Naive thymus-derived CD4-positive, alpha-beta T cell (primary cell): ENCODE measurements at regions not wholly inside any gene's neighbourhood (a gene's known extent, or its start where the extent isn't known, plus 50 kb on each side); places are given as distances from the start of the nearest gene placed in this dataset.

ENCODE experiments used
- ATAC-seq: fragments of 150-1000 bp; cut with Tn5 transposase; 2 replicates; pipeline ENCODE4 v1.10.0; 2021; ENCODE audit warnings: mild to moderate bottlenecking, moderate library complexity
- CTCF ChIA-PET: fragments of 350-600 bp; sonication (Branson Sonifier 250); formaldehyde crosslinking; loops from one replicate; lab custom pipeline; 2021; ENCODE audit warnings: antibody characterized with exemption; lab: Charles Lee
- POLR2A ChIA-PET: fragments of 350-600 bp; sonication (Branson Sonifier 250); formaldehyde crosslinking; loops from one replicate; lab custom pipeline; 2021; ENCODE audit warnings: antibody characterized with exemption, inconsistent platforms; lab: Charles Lee
- DNase-seq, 9 donors: peaks; one replicate each; pipeline versions ENCODE4 v3.0.0 to v3.0.0-alpha.2; 2020 to 2022; ENCODE audit warnings: mixed read lengths in 1 of 9
- H3K27ac ChIP-seq: one replicate; pipeline ENCODE4 v1.7.0; 2013; ENCODE audit warnings: mild to moderate bottlenecking, low read depth, low read length, moderate library complexity
- H3K27me3 ChIP-seq, 2 donors: one replicate each; pipeline ENCODE4 v1.7.0; 2013; ENCODE audit warnings: low read length in 2 of 2, mild to moderate bottlenecking in 2 of 2, moderate library complexity in 2 of 2; ENCODE audit not compliant: control insufficient read depth in 2 of 2, insufficient read depth in 2 of 2
- H3K36me3 ChIP-seq, 3 experiments: 1 replicate in 2 of 3; 2 replicates in 1 of 3; pipeline ENCODE4 v1.7.0; 2013; ENCODE audit warnings: low read length in 3 of 3, mild to moderate bottlenecking in 3 of 3, moderate library complexity in 1 of 3; ENCODE audit not compliant: insufficient read depth in 3 of 3, control insufficient read depth in 2 of 3
- H3K4me1 ChIP-seq, 2 donors: one replicate each; pipeline ENCODE4 v1.7.0; 2013; ENCODE audit warnings: low read length in 2 of 2, mild to moderate bottlenecking in 2 of 2, moderate library complexity in 1 of 2; ENCODE audit not compliant: control insufficient read depth in 2 of 2, insufficient read depth in 2 of 2
- H3K4me3 ChIP-seq: 2 replicates; pipeline ENCODE4 v1.7.0; 2013; ENCODE audit warnings: mild to moderate bottlenecking, low read length
- H3K9me3 ChIP-seq, 3 experiments: 1 replicate in 2 of 3; 2 replicates in 1 of 3; pipeline ENCODE4 v1.7.0; 2013; ENCODE audit warnings: low read length in 3 of 3; ENCODE audit not compliant: control insufficient read depth in 2 of 3
- H3K27ac Mint-ChIP-seq, 9 donors: one replicate each; pipeline ENCODE4 v1.8.0; 2020 to 2022; ENCODE audit warnings: mixed read lengths in 9 of 9, mild to moderate bottlenecking in 8 of 9, moderate library complexity in 5 of 9, inconsistent platforms in 2 of 9
- H3K27me3 Mint-ChIP-seq, 5 donors: one replicate each; pipeline ENCODE4 v1.8.0; 2021 to 2022; ENCODE audit warnings: mixed read lengths in 5 of 5, mild to moderate bottlenecking in 1 of 5
- H3K36me3 Mint-ChIP-seq, 5 donors: one replicate each; pipeline ENCODE4 v1.8.0; 2020 to 2022; ENCODE audit warnings: mixed read lengths in 5 of 5, mild to moderate bottlenecking in 3 of 5, inconsistent platforms in 1 of 5
- H3K4me1 Mint-ChIP-seq, 7 donors: one replicate each; pipeline ENCODE4 v1.8.0; 2020 to 2022; ENCODE audit warnings: mixed read lengths in 7 of 7, mild to moderate bottlenecking in 3 of 7, inconsistent platforms in 1 of 7
- H3K4me3 Mint-ChIP-seq, 10 donors: one replicate each; pipeline ENCODE4 v1.8.0; 2020 to 2022; ENCODE audit warnings: mild to moderate bottlenecking in 10 of 10, mixed read lengths in 10 of 10, moderate library complexity in 6 of 10, inconsistent platforms in 2 of 10
- H3K9me3 Mint-ChIP-seq, 11 donors: one replicate each; pipeline ENCODE4 v1.8.0; 2020 to 2022; ENCODE audit warnings: mixed read lengths in 11 of 11, mild to moderate bottlenecking in 4 of 11, inconsistent platforms in 1 of 11, moderate library complexity in 1 of 11
- intact Hi-C, 2 donors: fragments of 100-400 bp; cut with micrococcal nuclease; formaldehyde crosslinking; loops; one replicate each; pipeline ENCODE4 v1.15.1; 2023

DNA sequence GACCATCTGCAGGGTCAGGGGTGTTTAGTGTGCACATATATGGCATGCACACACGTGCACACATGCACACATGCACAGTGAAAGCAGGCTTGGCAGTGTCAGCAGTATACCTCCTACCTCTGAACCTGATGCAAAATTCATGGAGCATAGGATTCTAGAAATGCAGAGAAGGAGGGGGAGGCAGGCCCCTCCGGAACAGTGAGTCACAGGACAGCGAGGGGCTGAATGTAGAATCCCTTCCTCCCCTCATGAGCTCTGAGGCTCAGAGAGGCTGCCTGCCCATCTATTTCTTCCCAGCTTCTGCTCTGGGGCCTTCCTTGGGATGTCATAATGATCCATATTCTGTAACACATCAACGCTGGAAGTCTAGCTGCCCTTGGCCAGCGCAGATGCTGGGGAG is 66.7 kb upstream of the NECTIN1 start:
- DNase-seq (no peak), ATAC-seq (no peak)
- Mint-ChIP-seq H3K27me3 (peaks cover 7 to 36% (median 10%) of the 10 kb centered on the region in 5 donors), H3K4me1 (peaks cover 0 to 1% (median 0%) of the 10 kb centered on the region in 7 donors), H3K9me3 (no peaks in the 10 kb centered on the region), H3K36me3 (no peaks in the 10 kb centered on the region), H3K27ac (no peak overlapping the region), H3K4me3 (no peak overlapping the region)
- intact Hi-C loops = no loop called here
- no peak overlapping the region for H3K27ac ChIP-seq
- no peaks in the 10 kb centered on the region for H3K9me3 ChIP-seq
- no peaks in the 10 kb centered on the region for H3K4me1 ChIP-seq
- H3K4me3 ChIP-seq = no peak overlapping the region
- no peaks in the 10 kb centered on the region for H3K27me3 ChIP-seq
- ChIA-PET POLR2A (no interaction called here), CTCF (no interaction called here)
- H3K36me3 ChIP-seq = no peaks in the 10 kb centered on the region

DNA sequence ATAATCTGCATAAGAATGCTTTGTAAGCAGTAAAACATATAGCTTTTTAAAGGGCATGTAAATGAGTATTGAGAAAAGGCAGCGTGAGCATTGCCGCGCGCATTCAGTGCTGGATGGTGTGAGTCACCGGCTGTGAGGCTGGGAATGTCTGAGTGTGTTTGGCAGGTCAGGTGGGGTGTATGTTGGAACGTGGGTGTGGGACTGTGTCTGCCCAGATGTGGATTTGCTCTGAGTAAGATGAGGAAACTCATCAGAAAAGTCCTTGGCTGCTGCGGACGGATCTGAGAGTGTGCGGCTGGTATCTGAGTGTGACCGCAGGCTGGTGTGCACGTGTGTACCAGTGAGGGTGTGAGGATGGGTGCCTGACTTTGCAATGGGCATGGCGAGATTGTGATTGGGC is 66.2 kb upstream of the NECTIN1 start:
- peaks cover 0 to 1% (median 0%) of the 10 kb centered on the region in 7 donors for H3K4me1 Mint-ChIP-seq
- ChIA-PET CTCF (no interaction called here), POLR2A (no interaction called here)
- H3K27me3 Mint-ChIP-seq = peaks cover 7 to 40% (median 14%) of the 10 kb centered on the region in 5 donors
- Histone ChIP-seq H3K36me3 (no peaks in the 10 kb centered on the region), H3K4me1 (no peaks in the 10 kb centered on the region), H3K27ac (no peak overlapping the region), H3K4me3 (no peak overlapping the region), H3K9me3 (no peaks in the 10 kb centered on the region), H3K27me3 (no peaks in the 10 kb centered on the region)
- H3K9me3 Mint-ChIP-seq = no peaks in the 10 kb centered on the region
- intact Hi-C loops = no loop called here
- H3K27ac Mint-ChIP-seq = no peak overlapping the region
- H3K36me3 Mint-ChIP-seq = no peaks in the 10 kb centered on the region
- no peak overlapping the region for H3K4me3 Mint-ChIP-seq
- DNase-seq (no peak), ATAC-seq (no peak)

GRCh38 chr11:119794756-119795155 is 65.8 kb upstream of the NECTIN1 start:
- Mint-ChIP-seq H3K27ac (no peak overlapping the region), H3K27me3 (peaks cover 7 to 44% (median 14%) of the 10 kb centered on the region in 5 donors), H3K9me3 (no peaks in the 10 kb centered on the region), H3K36me3 (no peaks in the 10 kb centered on the region), H3K4me1 (peaks cover 0 to 1% (median 0%) of the 10 kb centered on the region in 7 donors), H3K4me3 (no peak overlapping the region)
- Histone ChIP-seq H3K36me3 (no peaks in the 10 kb centered on the region), H3K27me3 (no peaks in the 10 kb centered on the region), H3K9me3 (no peaks in the 10 kb centered on the region), H3K27ac (no peak overlapping the region), H3K4me1 (no peaks in the 10 kb centered on the region), H3K4me3 (no peak overlapping the region)
- intact Hi-C loops = no loop called here
- POLR2A ChIA-PET = no interaction called here
- DNase-seq (no peak), ATAC-seq (no peak)
- CTCF ChIA-PET = no interaction called here

- POLR2A ChIA-PET = no interaction called here
- Histone ChIP-seq H3K4me1 (no peaks in the 10 kb centered on the region), H3K9me3 (no peaks in the 10 kb centered on the region), H3K4me3 (no peak overlapping the region), H3K27ac (no peak overlapping the region), H3K36me3 (no peaks in the 10 kb centered on the region), H3K27me3 (no peaks in the 10 kb centered on the region)
- Mint-ChIP-seq H3K27ac (no peak overlapping the region), H3K36me3 (no peaks in the 10 kb centered on the region), H3K4me3 (no peak overlapping the region), H3K27me3 (peaks cover 7 to 41% (median 12%) of the 10 kb centered on the region in 5 donors), H3K9me3 (no peaks in the 10 kb centered on the region), H3K4me1 (peaks cover 0 to 1% (median 0%) of the 10 kb centered on the region in 7 donors)
- intact Hi-C loops = no loop called here
- CTCF ChIA-PET = no interaction called here
- DNase-seq = no peak
- ATAC-seq = no peak
Measured at GRCh38 chr11:119794141-119794665, 65.2 kb upstream of the NECTIN1 start.

- Histone ChIP-seq H3K9me3 (no peaks in the 10 kb centered on the region), H3K4me3 (no peak overlapping the region), H3K27ac (no peak overlapping the region), H3K4me1 (no peaks in the 10 kb centered on the region), H3K36me3 (no peaks in the 10 kb centered on the region), H3K27me3 (no peaks in the 10 kb centered on the region)
- Mint-ChIP-seq H3K9me3 (no peaks in the 10 kb centered on the region), H3K36me3 (no peaks in the 10 kb centered on the region), H3K4me1 (peaks cover 0 to 1% (median 0%) of the 10 kb centered on the region in 7 donors), H3K27ac (no peak overlapping the region), H3K27me3 (peaks cover 6 to 41% (median 10%) of the 10 kb centered on the region in 5 donors), H3K4me3 (no peak overlapping the region)
- DNase-seq (no peak), ATAC-seq (no peak)
- ChIA-PET POLR2A (no interaction called here), CTCF (no interaction called here)
- intact Hi-C loops = no loop called here
Measured at GRCh38 chr11:119793335-119793984, 64.5 kb upstream of the NECTIN1 start.

DNA sequence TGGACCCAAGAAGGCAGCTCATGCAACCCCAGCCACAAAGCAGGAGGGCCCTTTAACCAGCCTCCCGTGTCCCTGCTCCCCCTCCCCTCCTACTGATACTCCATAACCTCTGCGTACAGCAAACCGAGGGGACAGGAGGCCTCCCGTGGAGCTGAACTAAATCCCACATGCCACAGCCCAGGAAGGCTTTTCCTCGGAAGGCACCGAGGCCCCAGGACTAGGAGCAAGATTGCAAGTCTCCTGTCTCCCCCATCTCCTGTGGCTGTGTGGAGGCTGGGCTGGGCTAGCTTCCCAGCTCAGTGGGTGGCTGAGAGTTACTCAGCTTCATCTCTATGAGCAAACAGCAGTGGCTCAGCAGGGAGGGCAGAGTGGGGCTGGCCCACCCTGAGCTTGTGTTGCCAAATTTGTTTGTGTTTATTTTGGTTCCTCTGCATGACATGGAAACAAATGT is 62.7 kb upstream of the NECTIN1 start:
- H3K27ac Mint-ChIP-seq = no peak overlapping the region
- no peak overlapping the region for H3K27ac ChIP-seq
- no peaks in the 10 kb centered on the region for H3K4me1 ChIP-seq
- no peaks in the 10 kb centered on the region for H3K36me3 Mint-ChIP-seq
- POLR2A ChIA-PET = no interaction called here
- no peaks in the 10 kb centered on the region for H3K9me3 ChIP-seq
- no peaks in the 10 kb centered on the region for H3K27me3 ChIP-seq
- no peak for DNase-seq
- intact Hi-C loops = no loop called here
- no peaks in the 10 kb centered on the region for H3K4me1 Mint-ChIP-seq
- CTCF ChIA-PET = no interaction called here
- peaks cover 1 to 39% (median 6%) of the 10 kb centered on the region in 5 donors for H3K27me3 Mint-ChIP-seq
- no peak overlapping the region for H3K4me3 Mint-ChIP-seq
- no peaks in the 10 kb centered on the region for H3K36me3 ChIP-seq
- no peak for ATAC-seq
- H3K4me3 ChIP-seq = no peak overlapping the region
- H3K9me3 Mint-ChIP-seq = no peaks in the 10 kb centered on the region

- H3K9me3 Mint-ChIP-seq = no peaks in the 10 kb centered on the region
- DNase-seq = no peak
- intact Hi-C loops = no loop called here
- H3K36me3 ChIP-seq = no peaks in the 10 kb centered on the region
- no peaks in the 10 kb centered on the region for H3K27me3 ChIP-seq
- ChIA-PET CTCF (no interaction called here), POLR2A (no interaction called here)
- no peak for ATAC-seq
- no peaks in the 10 kb centered on the region for H3K9me3 ChIP-seq
- H3K4me1 ChIP-seq = no peaks in the 10 kb centered on the region
- no peak overlapping the region for H3K27ac Mint-ChIP-seq
- H3K36me3 Mint-ChIP-seq = no peaks in the 10 kb centered on the region
- H3K4me1 Mint-ChIP-seq = no peaks in the 10 kb centered on the region
- H3K27me3 Mint-ChIP-seq = peaks cover 0 to 37% (median 6%) of the 10 kb centered on the region in 5 donors
- H3K27ac ChIP-seq = no peak overlapping the region
- no peak overlapping the region for H3K4me3 Mint-ChIP-seq
- H3K4me3 ChIP-seq = no peak overlapping the region
Measured at GRCh38 chr11:119791047-119791446, 62.0 kb upstream of the NECTIN1 start.
